GM13976 (cell line): ENCODE measurements at regions not wholly inside any gene's neighbourhood (a gene's known extent, or its start where the extent isn't known, plus 50 kb on each side); places are given as distances from the start of the nearest gene placed in this dataset.
"Not testable (repeated sequence)": the region's sequence is repeated elsewhere in the genome, so short reads cannot be mapped to it uniquely, and the experiment has no call there.

Experiments
- DNase-seq: peaks from one replicate; pipeline ENCODE4 v3.0.0; 2012; ENCODE audit warnings: low spot score
- CTCF ChIP-seq: IDR thresholded peaks from 2 replicates; pipeline ENCODE4 v1.5.1; 2012; ENCODE audit warnings: borderline replicate concordance, mild to moderate bottlenecking; ENCODE audit not compliant: insufficient read depth; ENCODE audit errors: extremely low read depth, missing control alignments, control extremely low read depth
- in situ Hi-C: fragments of 300-500 bp; cut with MboI; formaldehyde crosslinking; loops from one replicate; pipeline ENCODE4 v1.12.0; 2022; ENCODE audit warnings: low sequenced_read_pairs, mixed read lengths, inconsistent platforms; ENCODE audit not compliant: unreplicated experiment

GRCh38 chr10:114872519-114873087, 51.0 kb downstream of the FHIP2A start:
- no peak for TF ChIP-seq CTCF
- in situ Hi-C loops, result loop anchor here (10.0 kb wide), 1 partner anchor 252 kb away; no protein-coding TSS in a partner anchor
- DNase-seq, result no peak

- in situ Hi-C loops, result loop anchor here (10.0 kb wide), 1 partner anchor 250 kb away; no protein-coding TSS in a partner anchor
- no peak for TF ChIP-seq CTCF
- peak; percentile 49 for DNase-seq
These were observed 53.3 kb downstream of the FHIP2A start for GRCh38 chr10:114874827-114875411.

GRCh38 chr10:114875590-114876081, 54.1 kb downstream of the FHIP2A start:
- DNase-seq, result not testable (repeated sequence)

GRCh38 chr10:114876169-114876568, 54.6 kb downstream of the FHIP2A start:
- in situ Hi-C loops, result loop anchor here (10.0 kb wide), 1 partner anchor 249 kb away; no protein-coding TSS in a partner anchor
- no peak for TF ChIP-seq CTCF
- DNase-seq, result no peak

More at GRCh38 chr10:114875590-114876081, 54.1 kb downstream of the FHIP2A start:
- in situ Hi-C loops, result loop anchor here (10.0 kb wide), 1 partner anchor 249 kb away; no protein-coding TSS in a partner anchor

GRCh38 chr10:114876602-114877300, 55.2 kb downstream of the FHIP2A start:
- TF ChIP-seq CTCF, result peak; percentile 74
- in situ Hi-C loops, result loop anchor here (10.0 kb wide), 1 partner anchor 248 kb away; no protein-coding TSS in a partner anchor
- peak; percentile 80 for DNase-seq

- in situ Hi-C loops, result loop anchor here (10.0 kb wide), 1 partner anchor 248 kb away; no protein-coding TSS in a partner anchor
- no peak for DNase-seq
- TF ChIP-seq CTCF, result no peak
These were observed 55.7 kb downstream of the FHIP2A start for GRCh38 chr10:114877301-114877644.

GRCh38 chr10:114879093-114879492, 57.5 kb downstream of the FHIP2A start:
- no peak for DNase-seq

More at GRCh38 chr10:114879093-114879492, 57.5 kb downstream of the FHIP2A start:
- in situ Hi-C loops, result loop anchor here (10.0 kb wide), 1 partner anchor 246 kb away; no protein-coding TSS in a partner anchor
- no peak for TF ChIP-seq CTCF
